B cell (primary cell): ENCODE measurements at regions not wholly inside any gene's neighbourhood (a gene's known extent, or its start where the extent isn't known, plus 50 kb on each side); places are given as distances from the start of the nearest gene placed in this dataset.

ENCODE experiments used
- EZH2 ChIP-seq: IDR thresholded peaks from 2 replicates; pipeline ENCODE4 v1.6.1; 2012; ENCODE audit warnings: borderline replicate concordance, low read depth, mild to moderate bottlenecking, moderate library complexity, low read length; ENCODE audit not compliant: insufficient read depth, poor library complexity, severe bottlenecking
- TF ChIP-seq, protein P1 (sequence below): fragments of 200-600 bp; IDR thresholded peaks from one replicate; pipeline ENCODE4 v1.8.0; 2022; ENCODE audit warnings: antibody characterized with exemption, mild to moderate bottlenecking

DNA sequence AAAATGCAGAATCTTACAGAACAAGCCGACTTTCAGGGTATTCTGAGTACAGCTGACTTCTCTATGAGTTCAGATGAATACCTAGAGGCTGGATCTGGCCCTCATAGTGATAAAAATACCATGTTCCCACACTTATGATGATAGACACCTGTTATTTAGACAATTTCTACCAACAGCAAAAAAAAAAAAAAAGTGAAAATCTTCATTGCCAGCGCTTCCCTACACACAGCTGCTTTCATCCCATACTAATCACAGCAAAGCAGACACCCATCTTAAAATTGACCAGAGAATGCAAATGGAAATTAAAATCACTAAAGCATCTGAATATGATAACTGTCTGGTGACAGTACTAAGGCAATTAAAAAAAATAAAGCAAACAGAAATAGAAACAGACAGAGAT, 132.1 kb upstream of the ADGRL3 start:
- TF ChIP-seq, protein P1, sequence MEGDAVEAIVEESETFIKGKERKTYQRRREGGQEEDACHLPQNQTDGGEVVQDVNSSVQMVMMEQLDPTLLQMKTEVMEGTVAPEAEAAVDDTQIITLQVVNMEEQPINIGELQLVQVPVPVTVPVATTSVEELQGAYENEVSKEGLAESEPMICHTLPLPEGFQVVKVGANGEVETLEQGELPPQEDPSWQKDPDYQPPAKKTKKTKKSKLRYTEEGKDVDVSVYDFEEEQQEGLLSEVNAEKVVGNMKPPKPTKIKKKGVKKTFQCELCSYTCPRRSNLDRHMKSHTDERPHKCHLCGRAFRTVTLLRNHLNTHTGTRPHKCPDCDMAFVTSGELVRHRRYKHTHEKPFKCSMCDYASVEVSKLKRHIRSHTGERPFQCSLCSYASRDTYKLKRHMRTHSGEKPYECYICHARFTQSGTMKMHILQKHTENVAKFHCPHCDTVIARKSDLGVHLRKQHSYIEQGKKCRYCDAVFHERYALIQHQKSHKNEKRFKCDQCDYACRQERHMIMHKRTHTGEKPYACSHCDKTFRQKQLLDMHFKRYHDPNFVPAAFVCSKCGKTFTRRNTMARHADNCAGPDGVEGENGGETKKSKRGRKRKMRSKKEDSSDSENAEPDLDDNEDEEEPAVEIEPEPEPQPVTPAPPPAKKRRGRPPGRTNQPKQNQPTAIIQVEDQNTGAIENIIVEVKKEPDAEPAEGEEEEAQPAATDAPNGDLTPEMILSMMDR = no peak
- TF ChIP-seq EZH2 = no peak
